Fibroblast of lung (primary cell): ENCODE measurements at regions not wholly inside any gene's neighbourhood (a gene's known extent, or its start where the extent isn't known, plus 50 kb on each side); places are given as distances from the start of the nearest gene placed in this dataset.
A peak's percentile ranks its signal among the peaks of the same experiment; 100 is the strongest.

Experiments used
- DNase-seq, 2 donors: peaks; one replicate each; pipeline versions ENCODE4 v3.0.0 to v3.0.0-alpha.2; 2010; ENCODE audit warnings: low read depth in 2 of 2
- H2AFZ ChIP-seq: 2 replicates; pipeline ENCODE4 v1.5.1; 2012; ENCODE audit warnings: low read length, control low read depth, inconsistent platforms
- H3K27ac ChIP-seq: 2 replicates; pipeline ENCODE4 v1.5.1; 2011; ENCODE audit warnings: low read length, control low read depth; ENCODE audit not compliant: insufficient read depth
- H3K27me3 ChIP-seq: 2 replicates; pipeline ENCODE4 v1.5.1; 2011; ENCODE audit warnings: mild to moderate bottlenecking, low read length; ENCODE audit not compliant: control insufficient read depth, insufficient read depth
- H3K36me3 ChIP-seq: 2 replicates; pipeline ENCODE4 v1.5.1; 2011; ENCODE audit warnings: low read length; ENCODE audit not compliant: control insufficient read depth, insufficient read depth
- H3K4me1 ChIP-seq: 2 replicates; pipeline ENCODE4 v1.5.1; 2011; ENCODE audit warnings: low read length; ENCODE audit not compliant: control insufficient read depth, insufficient read depth; ENCODE audit errors: extremely low read depth
- H3K4me2 ChIP-seq: 2 replicates; pipeline ENCODE4 v1.5.1; 2011; ENCODE audit warnings: low read length, control low read depth; ENCODE audit not compliant: insufficient read depth; ENCODE audit errors: extremely low read depth
- H3K4me3 ChIP-seq, 4 experiments: fragments of 200-600 bp in 1 of 4; sonication (generic) in 1 of 4; replicated peaks in 1 of 4; 2 replicates each; pipeline ENCODE4 v1.5.1; 2011 to 2016; ENCODE audit warnings: low read length in 4 of 4, low read depth in 3 of 4, mild to moderate bottlenecking in 3 of 4, control low read depth in 2 of 4, inconsistent platforms in 1 of 4, mixed read lengths in 1 of 4; ENCODE audit not compliant: insufficient read depth in 1 of 4; ENCODE audit errors: control extremely low read depth in 1 of 4
- H3K79me2 ChIP-seq: 2 replicates; pipeline ENCODE4 v1.5.1; 2012; ENCODE audit warnings: mild to moderate bottlenecking, low read length, inconsistent platforms; ENCODE audit not compliant: control insufficient read depth, insufficient read depth
- H3K9ac ChIP-seq: 2 replicates; pipeline ENCODE4 v1.5.1; 2011; ENCODE audit warnings: mild to moderate bottlenecking, low read length, control low read depth; ENCODE audit not compliant: insufficient read depth
- H3K9me3 ChIP-seq: 2 replicates; pipeline ENCODE4 v1.5.1; 2012; ENCODE audit warnings: low read depth, low read length; ENCODE audit not compliant: control insufficient read depth, insufficient read depth
- H4K20me1 ChIP-seq: 2 replicates; pipeline ENCODE4 v1.5.1; 2011; ENCODE audit warnings: low read length; ENCODE audit not compliant: control insufficient read depth, insufficient read depth; ENCODE audit errors: extremely low read depth
- EZH2 ChIP-seq: IDR thresholded peaks from 2 replicates; pipeline ENCODE4 v1.5.1; 2012; ENCODE audit warnings: low read length, control low read depth, mild to moderate bottlenecking; ENCODE audit errors: missing control alignments
- TF ChIP-seq, protein P1 (sequence below), 2 donors: IDR thresholded peaks in 1 of 2; conservative IDR thresholded peaks in 1 of 2; 1 replicate in 1 of 2; 2 replicates in 1 of 2; pipeline ENCODE4 v1.5.1; 2011 to 2012; ENCODE audit warnings: low read length in 2 of 2, control low read depth in 1 of 2, inconsistent platforms in 1 of 2, low read depth in 1 of 2, mild to moderate bottlenecking in 1 of 2

DNA sequence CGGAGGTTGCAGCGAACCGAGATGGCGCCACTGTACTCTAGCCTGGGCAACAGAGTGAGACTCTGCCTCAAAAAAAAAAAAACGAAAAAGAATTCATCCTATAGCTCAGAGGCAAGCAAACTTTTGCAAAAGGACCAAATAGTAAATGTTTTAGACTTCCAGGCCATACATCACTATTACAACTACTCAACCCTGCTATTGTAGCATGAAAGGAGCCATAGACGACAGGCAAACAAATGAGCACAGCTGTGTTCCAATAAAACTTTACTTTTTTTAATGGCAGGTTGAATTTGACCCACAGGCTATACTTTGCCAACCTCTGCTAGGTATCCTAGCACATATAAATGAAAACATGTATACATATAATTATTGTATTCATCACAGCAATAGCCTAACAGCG is 58.9 kb upstream of the SLC30A5 start:
- TF ChIP-seq EZH2 = no peak
- TF ChIP-seq, protein P1, sequence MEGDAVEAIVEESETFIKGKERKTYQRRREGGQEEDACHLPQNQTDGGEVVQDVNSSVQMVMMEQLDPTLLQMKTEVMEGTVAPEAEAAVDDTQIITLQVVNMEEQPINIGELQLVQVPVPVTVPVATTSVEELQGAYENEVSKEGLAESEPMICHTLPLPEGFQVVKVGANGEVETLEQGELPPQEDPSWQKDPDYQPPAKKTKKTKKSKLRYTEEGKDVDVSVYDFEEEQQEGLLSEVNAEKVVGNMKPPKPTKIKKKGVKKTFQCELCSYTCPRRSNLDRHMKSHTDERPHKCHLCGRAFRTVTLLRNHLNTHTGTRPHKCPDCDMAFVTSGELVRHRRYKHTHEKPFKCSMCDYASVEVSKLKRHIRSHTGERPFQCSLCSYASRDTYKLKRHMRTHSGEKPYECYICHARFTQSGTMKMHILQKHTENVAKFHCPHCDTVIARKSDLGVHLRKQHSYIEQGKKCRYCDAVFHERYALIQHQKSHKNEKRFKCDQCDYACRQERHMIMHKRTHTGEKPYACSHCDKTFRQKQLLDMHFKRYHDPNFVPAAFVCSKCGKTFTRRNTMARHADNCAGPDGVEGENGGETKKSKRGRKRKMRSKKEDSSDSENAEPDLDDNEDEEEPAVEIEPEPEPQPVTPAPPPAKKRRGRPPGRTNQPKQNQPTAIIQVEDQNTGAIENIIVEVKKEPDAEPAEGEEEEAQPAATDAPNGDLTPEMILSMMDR (conservative IDR thresholded peaks at IDR 0.05 in 1 of 2, IDR thresholded peaks at IDR 0.05 in 1 of 2; ENCODE audit: low read depth in 1 of 2, low read length in 2 of 2) = no peak
- H3K27ac ChIP-seq = no peak overlapping the region
- no peak overlapping the region for H2AFZ ChIP-seq
- peaks cover 4% of the 10 kb centered on the region for H3K27me3 ChIP-seq
- no peak overlapping the region for H3K9ac ChIP-seq
- H3K36me3 ChIP-seq = no peaks in the 10 kb centered on the region
- H3K4me1 ChIP-seq = no peaks in the 10 kb centered on the region
- no peaks in the 10 kb centered on the region for H3K79me2 ChIP-seq
- no peaks in the 10 kb centered on the region for H3K9me3 ChIP-seq
- DNase-seq = no peak
- no peaks in the 10 kb centered on the region for H4K20me1 ChIP-seq
- H3K4me3 ChIP-seq = no peak overlapping the region
- H3K4me2 ChIP-seq = no peak overlapping the region

DNA sequence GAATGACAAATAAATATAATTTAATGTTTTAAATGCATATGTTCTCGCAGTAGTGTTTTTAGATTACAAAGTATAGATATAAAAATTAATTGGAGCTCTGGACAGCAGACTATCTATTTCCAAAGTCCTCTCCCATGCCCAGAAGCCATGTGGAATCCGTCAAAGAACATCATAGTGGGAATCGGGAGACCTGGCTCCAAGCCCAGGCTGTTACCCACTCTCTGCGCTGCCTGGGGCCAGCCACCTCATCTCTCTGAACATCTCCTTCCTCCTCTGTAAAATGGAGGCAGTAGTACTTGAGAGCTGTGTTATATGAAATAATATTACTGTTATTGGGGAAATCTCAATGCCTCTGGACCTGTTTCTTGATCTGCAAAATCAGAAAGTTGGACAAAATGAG is 58.1 kb upstream of the SLC30A5 start:
- Histone ChIP-seq H3K36me3 (no peaks in the 10 kb centered on the region), H3K27ac (no peak overlapping the region), H2AFZ (no peak overlapping the region), H3K9ac (no peak overlapping the region), H3K4me2 (no peak overlapping the region), H3K4me3 (no peak overlapping the region), H3K4me1 (no peaks in the 10 kb centered on the region), H3K9me3 (no peaks in the 10 kb centered on the region), H3K27me3 (peaks cover 4% of the 10 kb centered on the region), H3K79me2 (no peaks in the 10 kb centered on the region), H4K20me1 (no peaks in the 10 kb centered on the region)
- peak in 1 of 2 donors; percentile 21 for DNase-seq
- no peak for TF ChIP-seq EZH2
- TF ChIP-seq, protein P1 (conservative IDR thresholded peaks at IDR 0.05 in 1 of 2, IDR thresholded peaks at IDR 0.05 in 1 of 2; ENCODE audit: low read depth in 1 of 2, low read length in 2 of 2) = no peak

DNA sequence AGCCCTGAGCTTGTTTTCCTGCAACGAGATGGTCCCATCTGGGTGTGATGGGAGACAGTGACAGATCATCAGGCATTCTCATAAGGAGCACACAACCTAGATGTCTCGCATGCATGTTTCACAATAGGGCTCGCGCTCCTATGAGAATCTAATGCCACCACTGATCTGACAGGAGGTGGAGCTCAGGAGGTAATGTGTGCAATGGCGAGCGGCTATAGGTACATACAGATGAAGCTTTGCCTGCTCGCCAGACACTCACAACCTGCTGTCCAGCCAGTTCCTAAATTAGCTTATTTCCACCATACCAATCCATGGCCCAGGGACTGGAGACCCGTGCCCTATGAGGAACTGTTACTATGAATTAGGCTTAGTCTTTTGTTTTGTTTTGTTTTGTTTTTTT is 55.3 kb upstream of the SLC30A5 start:
- H3K4me3 ChIP-seq = no peak overlapping the region
- no peak overlapping the region for H3K27ac ChIP-seq
- no peak overlapping the region for H2AFZ ChIP-seq
- no peak for DNase-seq
- no peak overlapping the region for H3K9ac ChIP-seq
- H3K36me3 ChIP-seq = no peaks in the 10 kb centered on the region
- no peaks in the 10 kb centered on the region for H3K9me3 ChIP-seq
- no peaks in the 10 kb centered on the region for H3K4me1 ChIP-seq
- no peaks in the 10 kb centered on the region for H4K20me1 ChIP-seq
- H3K4me2 ChIP-seq = no peak overlapping the region
- H3K27me3 ChIP-seq = no peaks in the 10 kb centered on the region
- H3K79me2 ChIP-seq = no peaks in the 10 kb centered on the region
- TF ChIP-seq, protein P1 (conservative IDR thresholded peaks at IDR 0.05 in 1 of 2, IDR thresholded peaks at IDR 0.05 in 1 of 2; ENCODE audit: low read depth in 1 of 2, low read length in 2 of 2) = no peak
- TF ChIP-seq EZH2 = no peak
